ENCODE measurements at regions not wholly inside any gene's neighbourhood (a gene's known extent, or its start where the extent isn't known, plus 50 kb on each side); places are given as distances from the start of the nearest gene placed in this dataset.
"Not testable (repeated sequence)": the region's sequence is repeated elsewhere in the genome, so short reads cannot be mapped to it uniquely, and the experiment has no call there.

GRCh38 chr1:235054466-235054865 lies 74.2 kb downstream of the TOMM20 start:
- intact Hi-C loops (cut with DNase I): no loop called here
- no peak for TF ChIP-seq CTCF (IDR thresholded peaks at IDR 0.05)
- H3K27ac ChIP-seq: no peak overlapping the region
- ATAC-seq (no peak), DNase-seq (no peak)
- H3K4me3 ChIP-seq: no peak overlapping the region
- no peaks in the 10 kb centered on the region for H3K36me3 ChIP-seq
- no peaks in the 10 kb centered on the region for H3K9me3 ChIP-seq
- peaks cover 0 to 11% of the 10 kb centered on the region in 2 donors for H3K4me1 ChIP-seq
- H3K27me3 ChIP-seq: no peaks in the 10 kb centered on the region

DNA sequence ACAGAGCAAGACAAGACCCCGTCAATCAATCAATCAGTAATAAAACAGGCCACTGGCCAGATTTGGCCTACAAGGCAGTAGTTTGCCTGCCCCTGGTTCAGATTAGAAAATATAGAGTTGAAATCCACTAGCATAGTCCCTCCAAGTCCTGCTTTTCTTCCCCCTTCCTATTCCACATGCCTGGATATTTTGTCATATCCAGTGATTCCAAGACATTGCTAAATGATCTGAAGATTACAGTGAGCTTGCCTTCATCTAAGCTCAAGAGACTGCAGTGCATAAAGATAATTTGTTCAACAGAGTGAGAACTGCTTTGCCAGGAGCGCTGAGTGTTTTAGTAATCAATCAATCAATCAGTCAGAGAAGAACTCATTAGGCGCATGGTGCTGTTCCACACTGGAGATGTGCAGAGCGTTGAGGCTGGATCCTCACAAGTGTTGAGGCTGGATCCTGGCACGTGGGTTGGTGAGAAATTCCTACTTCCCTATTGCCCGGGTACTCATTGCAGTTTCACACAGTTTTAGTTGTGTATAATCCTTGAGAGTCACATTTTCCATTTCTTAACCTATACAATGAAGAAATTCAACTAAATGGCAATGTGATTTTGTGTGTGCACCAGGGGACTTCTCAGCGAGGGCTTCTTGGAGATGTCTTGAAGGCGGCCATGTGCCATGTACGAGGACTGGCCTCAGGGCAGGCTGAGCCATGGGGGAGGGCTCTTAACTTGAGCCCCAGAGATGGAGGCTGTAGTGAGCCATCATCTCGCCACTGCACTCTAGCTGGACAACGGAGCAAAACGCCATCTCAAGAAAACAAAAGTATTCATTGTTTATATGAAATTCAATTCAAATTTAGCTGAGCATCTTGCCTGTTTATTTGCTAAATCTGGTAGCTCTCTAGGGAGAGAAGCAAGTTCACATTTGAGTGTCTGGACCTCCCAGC lies 76.3 kb downstream of the TOMM20 start:
- intact Hi-C loops (cut with DNase I): no loop called here
- no peak for TF ChIP-seq CTCF (IDR thresholded peaks at IDR 0.05)
- no peaks in the 10 kb centered on the region for H3K36me3 ChIP-seq
- no peak overlapping the region for H3K4me3 ChIP-seq
- DNase-seq (no peak), ATAC-seq (no peak)
- no peak overlapping the region for H3K27ac ChIP-seq
- peaks cover 7 to 24% of the 10 kb centered on the region in 2 donors for H3K4me1 ChIP-seq
- H3K9me3 ChIP-seq: no peaks in the 10 kb centered on the region
- H3K27me3 ChIP-seq: no peaks in the 10 kb centered on the region

GRCh38 chr1:235051521-235051920 lies 77.1 kb downstream of the TOMM20 start:
- DNase-seq: no peak
- intact Hi-C loops (cut with DNase I): no loop called here
- no peak for ATAC-seq
- TF ChIP-seq CTCF (IDR thresholded peaks at IDR 0.05): no peak
- H3K4me3 ChIP-seq: no peak overlapping the region
- no peaks in the 10 kb centered on the region for H3K36me3 ChIP-seq
- no peaks in the 10 kb centered on the region for H3K9me3 ChIP-seq
- H3K27me3 ChIP-seq: no peaks in the 10 kb centered on the region
- H3K27ac ChIP-seq: no peak overlapping the region
- H3K4me1 ChIP-seq: peaks cover 8 to 24% of the 10 kb centered on the region in 2 donors

GRCh38 chr1:235050911-235051360 lies 77.7 kb downstream of the TOMM20 start:
- TF ChIP-seq CTCF (IDR thresholded peaks at IDR 0.05): no peak
- Histone ChIP-seq H3K27me3 (no peaks in the 10 kb centered on the region), H3K4me3 (no peak overlapping the region), H3K4me1 (peaks cover 8 to 24% of the 10 kb centered on the region in 2 donors), H3K36me3 (no peaks in the 10 kb centered on the region), H3K27ac (no peak overlapping the region), H3K9me3 (no peaks in the 10 kb centered on the region)
- DNase-seq: no peak
- ATAC-seq: peak; percentile 18
- intact Hi-C loops (cut with DNase I): no loop called here

GRCh38 chr1:235049716-235050378 lies 78.8 kb downstream of the TOMM20 start:
- H3K4me3 ChIP-seq; ATAC-seq; intact Hi-C loops (cut with DNase I); H3K36me3 ChIP-seq; DNase-seq; H3K27me3 ChIP-seq; H3K27ac ChIP-seq; H3K9me3 ChIP-seq: not testable (repeated sequence)
- peaks cover 8 to 24% of the 10 kb centered on the region in 2 donors for H3K4me1 ChIP-seq
